Stimulated activated CD4-positive, alpha-beta T cell treated with anti-CD3 and anti-CD28 coated beads, Interleukin-2, amount 100 ng/mL, for 24 hours (primary cell): ENCODE measurements at regions not wholly inside any gene's neighbourhood (a gene's known extent, or its start where the extent isn't known, plus 50 kb on each side); places are given as distances from the start of the nearest gene placed in this dataset.
A peak's percentile ranks its signal among the peaks of the same experiment; 100 is the strongest.
"Not testable (repeated sequence)": the region's sequence is repeated elsewhere in the genome, so short reads cannot be mapped to it uniquely, and the experiment has no call there.

Experiments used
- DNase-seq, 2 donors: peaks; one replicate each; pipeline ENCODE4 v3.0.0-alpha.2; 2020

GRCh38 chr12:69136931-69137613 lies 102.3 kb upstream of the CPSF6 start:
- DNase-seq = no peak

GRCh38 chr12:69141074-69141473 lies 98.3 kb upstream of the CPSF6 start:
- no peak for DNase-seq

DNA sequence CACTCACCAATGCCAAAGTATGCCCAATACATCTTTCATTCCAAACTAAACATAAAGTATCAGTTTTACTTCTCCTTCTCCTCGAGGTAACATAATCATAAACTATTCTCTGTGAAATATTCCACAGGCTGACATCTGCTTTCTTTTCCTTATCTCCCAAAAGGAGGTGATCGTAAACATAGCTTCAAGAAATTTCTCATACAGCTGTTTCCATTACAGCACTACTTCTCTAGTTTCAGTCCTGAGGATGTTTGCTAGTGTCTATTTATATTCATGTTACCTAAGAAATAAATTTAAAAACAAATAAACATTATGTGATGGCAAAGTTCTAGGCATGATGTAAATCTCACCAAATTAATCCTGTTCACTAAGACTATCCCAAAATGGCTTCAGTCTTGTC lies 90.1 kb upstream of the CPSF6 start:
- DNase-seq = no peak

DNA sequence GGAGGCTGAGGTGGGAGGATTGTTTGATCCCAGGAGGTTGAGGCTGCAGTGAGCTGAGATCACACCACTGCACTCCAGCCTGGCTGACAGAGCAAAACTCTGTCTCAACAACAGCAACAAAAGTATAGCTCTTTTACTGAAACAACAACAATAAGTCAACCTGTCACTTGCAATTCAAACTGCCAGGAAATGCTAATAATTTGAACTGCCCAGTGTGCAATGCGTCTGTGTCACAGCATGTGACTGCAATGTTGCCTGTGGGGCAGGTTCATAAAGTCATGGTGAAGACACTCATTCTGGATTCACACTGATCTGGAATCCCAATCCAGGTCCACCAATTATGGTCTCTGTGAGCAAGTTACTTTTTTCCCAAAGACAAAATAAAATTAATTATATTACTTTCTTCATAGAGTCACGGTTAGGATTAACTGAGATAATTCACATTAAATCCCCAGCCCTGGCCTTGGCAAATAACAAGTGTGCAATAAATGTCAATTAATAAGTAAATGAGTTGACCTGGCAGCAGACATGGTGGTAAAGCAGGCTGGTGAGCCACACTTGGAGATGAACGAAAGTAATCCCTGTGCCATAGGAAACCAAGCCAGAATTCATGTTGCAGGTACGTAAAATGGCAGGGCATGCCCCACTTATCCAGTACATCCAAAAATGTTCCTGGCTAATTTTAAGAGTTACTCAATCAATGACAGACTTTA lies 89.1 kb upstream of the CPSF6 start:
- no peak for DNase-seq

GRCh38 chr12:69150796-69151127 lies 88.6 kb upstream of the CPSF6 start:
- no peak for DNase-seq

DNA sequence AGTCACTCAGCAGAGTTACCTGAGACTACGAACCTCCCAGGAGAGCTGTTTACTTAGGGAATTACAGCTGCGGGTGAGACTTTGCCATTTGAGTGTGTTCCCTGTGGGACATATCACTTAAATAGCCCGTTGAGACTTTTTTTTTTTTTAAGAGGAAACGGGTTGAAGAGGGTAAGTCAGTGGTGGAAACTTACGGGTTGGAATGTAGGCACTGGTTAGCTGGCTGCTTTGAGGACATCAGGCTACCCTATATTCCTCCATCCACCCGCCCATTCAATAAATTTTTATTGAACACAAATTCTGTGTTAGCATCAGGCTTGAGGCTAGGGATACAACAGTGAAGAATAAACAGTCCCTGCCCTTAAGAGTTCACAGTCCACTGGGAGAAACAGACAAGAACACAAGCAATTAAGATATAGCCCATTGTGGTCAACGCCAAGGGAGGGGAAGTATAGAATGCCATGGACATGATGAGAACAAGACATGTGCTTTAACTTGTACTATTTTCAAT lies 88.1 kb upstream of the CPSF6 start:
- DNase-seq = no peak

DNA sequence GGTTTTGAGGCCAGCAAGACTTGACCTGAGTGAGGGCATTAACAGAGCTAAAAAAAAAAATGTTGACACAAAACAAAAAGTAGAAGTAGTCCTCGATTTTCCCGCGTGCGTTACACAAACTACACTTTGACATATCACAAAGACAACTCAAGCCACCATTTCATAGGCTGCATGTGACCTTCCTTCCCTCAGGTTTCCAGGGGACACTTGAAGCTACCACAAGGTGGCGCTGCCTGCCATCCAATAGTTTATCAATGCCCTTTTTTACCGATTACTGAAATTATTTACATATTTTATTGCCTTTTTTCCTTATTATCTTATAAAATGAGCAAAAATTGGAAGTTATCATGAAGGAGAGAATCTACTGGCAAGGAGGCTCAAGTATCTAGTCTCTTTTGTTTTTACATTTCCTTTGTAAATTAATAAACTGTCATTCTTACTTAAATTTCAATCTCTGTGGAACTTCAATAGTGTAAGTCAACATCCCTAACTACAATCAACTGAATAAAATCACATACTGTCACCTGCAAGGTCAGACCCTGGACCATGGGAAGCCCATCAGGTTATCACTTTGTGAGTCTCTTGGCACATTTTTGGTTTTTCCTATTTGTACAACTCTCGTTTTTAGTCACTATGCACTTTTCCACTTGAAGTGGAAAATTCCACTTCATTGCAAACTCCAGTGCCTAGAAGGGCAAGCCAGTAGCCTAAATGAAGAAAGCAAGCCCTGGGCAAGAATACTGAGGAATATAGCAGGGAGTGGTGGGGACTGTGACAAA lies 84.6 kb upstream of the CPSF6 start:
- DNase-seq = peak; percentile 80 to 81

DNA sequence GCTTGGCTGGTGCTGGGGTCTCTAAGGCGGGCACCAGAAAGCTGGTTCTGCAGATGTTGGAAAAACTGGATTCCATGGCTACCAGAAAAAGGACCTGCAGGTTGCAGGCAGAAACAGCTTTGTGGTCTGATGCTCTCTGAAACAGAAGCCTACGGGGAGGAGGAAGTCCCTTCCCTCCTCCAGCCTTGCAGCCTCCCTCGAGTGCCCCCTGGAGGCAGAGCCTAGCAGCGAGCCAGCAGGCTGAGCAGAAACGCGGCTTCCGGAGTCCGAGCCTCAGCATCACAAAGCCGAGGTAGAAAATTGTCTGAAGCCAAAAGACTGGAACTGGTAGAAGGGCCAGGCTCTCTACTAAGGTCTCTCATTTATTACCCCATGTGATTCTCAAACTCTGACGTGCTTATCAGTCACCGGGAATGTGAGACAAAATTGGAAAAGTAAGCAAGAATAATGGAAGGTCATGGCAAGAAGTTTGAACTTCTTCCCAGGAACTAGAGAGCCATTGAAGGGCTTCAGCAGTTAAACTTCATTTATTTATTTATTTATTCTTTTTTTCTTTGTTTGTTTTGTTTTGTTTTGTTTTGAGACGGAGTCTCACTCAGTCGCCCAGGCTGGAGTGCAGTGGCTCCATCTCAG lies 82.2 kb upstream of the CPSF6 start:
- DNase-seq = peak; percentile 95 to 96

DNA sequence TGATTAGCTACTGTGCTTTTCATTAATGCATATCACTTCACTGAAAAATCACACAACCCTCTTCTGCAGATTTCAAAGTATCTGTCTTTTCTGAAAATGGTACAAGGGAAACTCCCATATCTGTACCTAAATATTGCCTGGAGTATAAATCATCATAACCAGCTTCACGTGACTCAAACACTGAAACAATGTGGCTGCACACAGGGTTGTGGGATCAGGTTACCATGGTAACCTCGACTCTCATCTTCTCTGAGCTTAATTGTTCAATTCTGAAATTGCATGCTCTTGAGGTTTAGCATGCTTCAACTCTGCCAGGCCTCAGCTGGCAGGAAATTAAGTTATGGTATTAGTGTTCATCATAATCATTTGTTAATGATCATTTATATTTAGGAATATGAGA lies 77.5 kb upstream of the CPSF6 start:
- DNase-seq = peak; percentile 49 to 51

DNA sequence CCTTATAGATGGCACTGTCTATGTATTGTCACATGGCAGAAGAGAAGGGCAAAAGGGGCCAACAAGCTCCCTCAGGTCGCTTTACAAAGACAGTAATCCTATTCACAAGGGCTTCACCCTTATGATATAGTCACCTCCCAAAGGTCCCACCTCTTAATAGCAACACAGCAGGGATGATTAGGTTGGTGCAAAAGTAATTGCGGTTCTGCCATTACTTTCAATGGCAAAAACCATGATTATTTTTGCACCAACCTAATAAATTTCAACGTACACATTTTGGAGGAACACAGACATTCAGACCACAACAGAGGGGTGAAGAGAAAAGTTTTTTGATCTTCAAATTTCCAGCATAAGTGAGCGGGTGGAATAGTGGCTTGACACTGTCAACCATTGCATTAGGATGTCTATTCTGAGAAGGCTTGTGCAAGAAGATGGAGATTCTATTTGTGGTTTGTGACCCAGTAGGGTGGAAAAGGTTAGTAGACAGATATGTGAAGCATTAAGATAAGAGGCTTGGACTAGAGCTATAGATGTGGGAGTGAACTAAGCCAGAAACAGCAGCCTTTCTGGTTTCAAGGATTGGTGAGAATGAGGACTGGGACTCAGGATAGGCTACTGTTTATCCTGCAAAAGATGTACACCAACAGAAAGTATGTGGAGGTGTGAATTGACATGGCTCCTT lies 75.5 kb upstream of the CPSF6 start:
- DNase-seq = no peak

GRCh38 chr12:69167648-69168165 lies 71.7 kb upstream of the CPSF6 start:
- DNase-seq = no peak

DNA sequence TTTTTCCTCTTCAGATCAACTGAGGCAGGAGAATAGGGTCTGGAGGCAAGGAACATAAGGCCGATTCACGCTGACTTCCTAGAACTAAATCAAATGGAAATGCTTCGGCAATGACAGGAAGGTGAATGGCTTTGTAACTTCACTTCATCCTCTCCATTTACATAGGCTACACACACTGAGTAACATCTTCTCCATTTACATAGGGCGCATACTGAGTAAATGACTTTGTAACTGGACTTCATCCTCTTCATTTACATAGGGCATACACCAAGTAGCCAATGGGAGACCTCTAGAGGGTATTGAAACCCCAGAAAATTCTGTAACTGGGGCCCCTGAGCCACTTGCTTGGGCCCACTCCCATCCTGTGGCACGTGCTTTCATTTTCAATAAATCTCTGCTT lies 71.0 kb upstream of the CPSF6 start:
- no peak for DNase-seq

- no peak for DNase-seq
Measured at GRCh38 chr12:69168828-69169227, 70.5 kb upstream of the CPSF6 start.

DNA sequence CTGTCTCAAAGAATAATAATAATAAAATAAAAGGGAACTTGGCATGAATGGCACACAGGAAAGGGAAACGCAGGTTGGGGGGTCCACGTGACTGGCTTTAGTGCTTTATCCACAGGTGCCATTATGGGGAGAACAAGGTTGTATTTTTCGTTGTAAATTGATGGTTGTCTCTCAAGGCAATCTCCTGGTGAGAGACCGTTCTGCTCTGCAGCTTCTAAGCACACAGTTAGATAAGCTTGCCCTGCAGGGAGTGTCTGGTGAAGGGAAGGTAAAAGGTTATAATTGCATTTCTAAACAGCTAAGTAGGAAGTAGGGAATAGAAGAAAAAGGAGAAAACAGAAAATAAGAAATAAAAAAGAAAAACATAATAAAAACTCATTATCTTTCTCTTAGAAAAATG lies 69.1 kb upstream of the CPSF6 start:
- no peak for DNase-seq

- no peak for DNase-seq
Measured at GRCh38 chr12:69171881-69172280, 67.5 kb upstream of the CPSF6 start.

DNA sequence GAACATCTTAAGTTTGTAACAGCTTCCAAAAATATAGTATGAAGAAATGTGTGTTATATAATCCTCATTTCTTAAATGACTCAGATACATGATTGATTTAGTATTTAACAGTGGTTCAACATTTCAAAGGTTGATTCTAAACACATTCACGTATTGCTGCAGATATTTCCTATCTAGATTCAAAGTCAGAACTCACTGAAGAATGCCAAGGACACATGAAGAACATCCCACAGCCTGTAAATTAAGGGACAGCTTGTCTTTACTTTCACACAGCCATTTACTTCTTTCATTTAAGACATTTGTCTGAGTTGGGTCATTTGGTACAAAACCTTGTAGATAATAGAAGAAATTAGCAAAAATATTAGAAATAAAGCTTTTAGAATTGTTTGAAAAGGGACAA lies 66.9 kb upstream of the CPSF6 start:
- no peak for DNase-seq

GRCh38 chr12:69173368-69173767 lies 66.0 kb upstream of the CPSF6 start:
- no peak for DNase-seq

DNA sequence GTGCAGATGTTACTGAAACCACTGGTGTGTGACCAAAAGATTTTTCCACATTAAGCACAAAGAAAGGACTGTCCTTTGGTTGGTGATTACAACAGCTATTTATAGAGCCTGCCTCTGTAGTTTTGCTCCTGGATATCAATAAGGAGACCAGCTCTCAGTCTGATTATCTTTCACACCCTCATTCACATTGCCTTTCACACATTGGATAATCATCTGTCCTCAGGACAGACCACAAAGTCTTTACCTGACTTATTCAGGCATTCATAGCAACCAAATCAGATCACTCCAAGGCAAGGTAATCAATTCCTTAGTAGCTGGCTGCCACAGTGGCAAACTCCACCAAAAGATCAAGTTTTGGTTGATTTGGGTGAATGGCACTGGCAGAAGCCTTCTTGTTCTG lies 59.6 kb upstream of the CPSF6 start:
- no peak for DNase-seq

GRCh38 chr12:69187572-69187971 lies 51.8 kb upstream of the CPSF6 start:
- DNase-seq = not testable (repeated sequence)

DNA sequence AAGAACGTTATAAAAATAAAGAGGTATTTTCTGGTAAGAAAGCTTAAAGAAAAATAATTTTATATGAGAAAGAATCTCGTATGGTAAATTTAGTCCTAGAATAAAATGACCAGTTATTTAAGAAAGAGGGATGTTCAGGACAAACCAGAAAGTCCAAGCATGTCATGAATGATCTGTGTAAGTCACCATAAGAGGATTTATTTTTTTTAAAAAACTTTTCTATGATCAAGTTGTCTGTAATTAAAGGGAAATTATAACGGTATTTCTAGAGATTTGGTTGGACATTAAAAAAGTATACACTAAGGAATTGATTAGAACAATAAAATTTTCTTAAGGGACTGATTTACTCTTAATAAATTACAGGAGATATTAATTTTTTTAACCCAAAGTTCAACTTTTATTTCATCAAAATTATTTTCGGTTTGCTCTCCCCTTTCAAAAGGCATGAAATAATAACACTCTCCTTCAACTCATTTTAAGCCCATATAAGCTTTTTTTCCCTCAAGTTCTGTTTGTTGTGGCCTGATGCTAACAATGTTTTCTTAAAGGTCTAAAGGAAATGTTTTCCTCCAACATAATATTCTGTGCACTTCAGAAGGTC lies 49.9 kb upstream of the CPSF6 start:
- DNase-seq = no peak
